ES-I3 (cell line): ENCODE measurements at regions not wholly inside any gene's neighbourhood (a gene's known extent, or its start where the extent isn't known, plus 50 kb on each side); places are given as distances from the start of the nearest gene placed in this dataset.
"Not testable (repeated sequence)": the region's sequence is repeated elsewhere in the genome, so short reads cannot be mapped to it uniquely, and the experiment has no call there.

Experiments
- H3K36me3 ChIP-seq: 2 replicates; pipeline ENCODE4 v1.6.1; 2013; ENCODE audit warnings: mild to moderate bottlenecking, low read length, control low read depth, moderate library complexity; ENCODE audit not compliant: insufficient read depth
- H3K4me1 ChIP-seq: 2 replicates; pipeline ENCODE4 v1.6.1; 2013; ENCODE audit warnings: mild to moderate bottlenecking, control low read depth, low read length; ENCODE audit not compliant: insufficient read depth
- H3K9ac ChIP-seq: 2 replicates; pipeline ENCODE4 v1.6.1; 2013; ENCODE audit warnings: low read depth, mild to moderate bottlenecking, low read length, moderate library complexity
- H3K9me3 ChIP-seq: 2 replicates; pipeline ENCODE4 v1.6.1; 2013; ENCODE audit warnings: mild to moderate bottlenecking, low read length, moderate library complexity; ENCODE audit not compliant: control insufficient read depth, insufficient read depth

DNA sequence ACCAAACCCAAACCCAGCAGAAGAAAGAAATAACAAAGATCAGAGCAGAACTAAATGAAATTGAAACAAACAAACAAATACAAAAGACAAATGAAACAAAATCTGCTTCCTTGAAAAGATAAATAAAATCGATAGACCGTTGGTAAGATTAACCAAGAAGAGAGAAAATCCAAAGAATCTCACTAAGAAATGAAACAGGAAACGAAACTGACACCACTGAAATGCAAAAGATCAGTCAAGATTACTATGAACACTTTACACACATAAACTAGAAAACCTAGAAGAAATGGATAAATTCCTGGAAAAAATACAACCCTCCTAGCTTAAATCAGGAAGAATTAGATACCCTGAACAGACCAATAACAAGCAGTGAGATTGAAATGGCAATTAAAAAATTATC lies 252.1 kb upstream of the SGK1 start:
- H3K9me3 ChIP-seq, H3K9ac ChIP-seq, H3K4me1 ChIP-seq, H3K36me3 ChIP-seq: not testable (repeated sequence)

DNA sequence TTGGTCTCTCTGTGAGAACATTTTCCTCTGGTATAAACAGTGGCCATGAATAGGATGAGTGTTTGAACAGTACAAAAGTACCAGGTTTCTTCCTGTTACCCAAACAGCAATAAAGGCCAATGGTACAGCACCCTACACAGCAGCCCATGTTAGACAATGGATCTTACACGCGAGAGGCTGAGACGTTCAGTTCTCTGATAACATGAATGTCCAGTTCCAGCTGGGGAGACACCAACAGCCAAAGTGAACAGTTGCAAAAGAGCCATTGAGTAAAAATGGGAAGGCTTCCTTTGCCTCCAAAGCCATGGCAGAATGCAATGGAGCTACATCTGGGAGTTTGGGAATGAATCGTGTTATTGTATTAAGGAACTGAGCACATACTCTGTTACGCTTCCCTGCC lies 246.8 kb upstream of the SGK1 start:
- Histone ChIP-seq H3K9me3 (no peaks in the 10 kb centered on the region), H3K36me3 (no peaks in the 10 kb centered on the region), H3K9ac (no peak overlapping the region), H3K4me1 (no peaks in the 10 kb centered on the region)

DNA sequence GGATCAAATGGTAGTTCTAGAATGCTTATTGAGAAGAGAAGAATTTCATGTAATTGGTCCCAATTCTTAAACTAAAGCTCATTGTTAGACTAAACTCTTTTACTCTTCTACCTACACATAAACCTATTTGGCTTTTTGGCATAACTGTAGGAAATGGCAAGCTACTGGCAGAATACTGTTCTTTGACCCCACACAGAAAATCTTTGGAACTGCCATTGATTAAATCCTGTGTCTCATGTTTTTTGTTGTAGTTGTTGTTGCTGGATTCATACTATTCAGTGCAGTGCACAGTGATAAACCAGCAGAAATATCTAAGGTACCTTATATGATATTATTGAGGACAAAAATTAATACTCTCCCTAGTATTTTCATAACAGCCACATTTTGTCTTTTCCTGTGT lies 242.1 kb upstream of the SGK1 start:
- Histone ChIP-seq H3K4me1 (no peaks in the 10 kb centered on the region), H3K36me3 (no peaks in the 10 kb centered on the region)

DNA sequence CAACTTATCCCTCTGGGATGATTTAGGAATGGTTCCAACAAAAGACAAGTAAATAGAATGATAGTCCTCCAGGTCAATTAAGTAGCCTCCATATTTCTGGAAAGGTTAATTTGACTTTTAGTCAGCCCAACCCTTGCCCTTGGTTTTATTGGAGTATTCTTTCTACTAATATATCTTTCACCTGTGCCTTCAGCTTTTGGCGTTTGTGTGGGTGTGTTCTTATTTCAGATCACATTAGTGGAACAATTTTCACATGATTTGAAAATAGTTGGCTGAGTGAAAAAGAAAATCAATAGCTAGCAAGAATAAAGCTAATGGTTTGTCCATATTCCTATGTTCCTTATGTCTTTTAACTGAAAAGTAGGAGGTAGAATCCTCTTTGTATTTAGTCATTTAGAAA lies 239.6 kb upstream of the SGK1 start:
- Histone ChIP-seq H3K4me1 (no peaks in the 10 kb centered on the region), H3K9ac (no peak overlapping the region), H3K9me3 (no peaks in the 10 kb centered on the region), H3K36me3 (no peaks in the 10 kb centered on the region)

More for the DNA sequence above, 242.1 kb upstream of the SGK1 start:
- Histone ChIP-seq H3K9me3 (no peaks in the 10 kb centered on the region), H3K9ac (no peak overlapping the region)

- Histone ChIP-seq H3K9me3 (no peaks in the 10 kb centered on the region), H3K9ac (no peak overlapping the region), H3K4me1 (peaks cover 10% of the 10 kb centered on the region), H3K36me3 (no peaks in the 10 kb centered on the region)
These were observed 237.8 kb upstream of the SGK1 start for GRCh38 chr6:134555672-134556071.

DNA sequence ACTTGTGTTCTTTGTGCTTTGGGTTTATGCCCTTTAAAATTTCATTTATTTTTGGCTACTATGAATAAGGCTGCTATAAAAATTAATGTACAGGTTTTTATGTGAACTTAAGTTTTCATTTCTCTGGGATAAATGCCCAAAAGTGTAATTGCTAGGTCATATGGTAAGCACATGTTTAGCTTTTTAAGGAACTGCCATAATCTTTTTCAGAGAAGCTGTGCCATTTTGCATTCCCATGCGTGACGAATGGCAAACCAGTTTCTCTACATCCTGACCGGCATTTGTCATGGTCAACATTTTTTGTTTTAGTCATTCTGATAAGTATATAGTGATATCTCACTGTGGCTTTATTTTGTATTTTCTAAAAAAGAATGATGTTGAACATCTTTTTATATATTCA lies 236.0 kb upstream of the SGK1 start:
- Histone ChIP-seq H3K36me3 (no peaks in the 10 kb centered on the region), H3K4me1 (peaks cover 16% of the 10 kb centered on the region), H3K9ac (no peak overlapping the region), H3K9me3 (no peaks in the 10 kb centered on the region)

GRCh38 chr6:134551245-134551960 lies 233.5 kb upstream of the SGK1 start:
- no peaks in the 10 kb centered on the region for H3K9me3 ChIP-seq
- H3K4me1 ChIP-seq: peaks cover 16% of the 10 kb centered on the region

GRCh38 chr6:134550604-134551003 lies 232.7 kb upstream of the SGK1 start:
- peaks cover 16% of the 10 kb centered on the region for H3K4me1 ChIP-seq

More at GRCh38 chr6:134551245-134551960, 233.5 kb upstream of the SGK1 start:
- no peaks in the 10 kb centered on the region for H3K36me3 ChIP-seq
- no peak overlapping the region for H3K9ac ChIP-seq

DNA sequence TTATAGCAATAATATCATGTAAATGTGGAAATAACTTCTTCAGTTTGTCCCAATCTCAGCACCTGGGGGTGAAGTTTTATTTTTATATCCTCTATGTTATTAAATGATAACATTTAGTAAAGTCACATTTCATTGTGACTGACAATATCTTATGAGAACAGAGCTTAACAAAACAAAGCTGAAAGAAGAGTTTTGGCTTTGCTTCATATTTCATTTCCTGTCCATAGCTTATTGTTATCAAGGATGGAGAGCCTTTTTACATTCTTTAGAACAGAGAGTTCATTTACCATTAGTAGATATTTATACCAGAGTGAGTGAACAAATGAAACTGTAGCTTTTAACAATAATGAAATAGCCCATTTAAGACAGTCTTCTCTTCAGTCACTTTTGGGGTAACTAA lies 231.9 kb upstream of the SGK1 start:
- no peaks in the 10 kb centered on the region for H3K36me3 ChIP-seq
- H3K9me3 ChIP-seq: no peaks in the 10 kb centered on the region
- H3K4me1 ChIP-seq: peaks cover 16% of the 10 kb centered on the region
- no peak overlapping the region for H3K9ac ChIP-seq

More at GRCh38 chr6:134550604-134551003, 232.7 kb upstream of the SGK1 start:
- no peaks in the 10 kb centered on the region for H3K9me3 ChIP-seq
- no peaks in the 10 kb centered on the region for H3K36me3 ChIP-seq
- no peak overlapping the region for H3K9ac ChIP-seq

- Histone ChIP-seq H3K36me3 (no peaks in the 10 kb centered on the region), H3K4me1 (peaks cover 16% of the 10 kb centered on the region), H3K9me3 (no peaks in the 10 kb centered on the region), H3K9ac (no peak overlapping the region)
These were observed 229.2 kb upstream of the SGK1 start for GRCh38 chr6:134546962-134547645.

DNA sequence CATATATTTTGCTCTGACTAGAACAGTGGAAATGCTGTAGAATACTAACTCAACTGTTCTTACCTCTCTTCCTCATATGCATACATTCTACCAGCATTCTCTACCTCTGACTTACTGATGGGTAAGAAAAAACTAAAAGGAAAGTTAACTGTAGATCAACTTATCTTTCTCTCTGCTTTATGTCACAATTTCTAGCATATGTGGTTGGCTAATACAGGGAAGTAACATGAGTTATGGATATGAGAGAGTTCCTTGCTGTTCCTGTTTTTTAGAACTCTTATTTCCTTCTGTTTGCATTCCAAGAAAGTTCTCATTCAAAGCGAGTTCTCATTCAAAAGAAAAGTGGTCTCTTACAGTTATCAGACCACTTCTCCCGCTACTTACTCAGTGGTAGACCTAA lies 226.8 kb upstream of the SGK1 start:
- Histone ChIP-seq H3K9ac (no peak overlapping the region), H3K36me3 (no peaks in the 10 kb centered on the region), H3K9me3 (no peaks in the 10 kb centered on the region), H3K4me1 (no peaks in the 10 kb centered on the region)

- Histone ChIP-seq H3K9me3 (no peaks in the 10 kb centered on the region), H3K36me3 (no peaks in the 10 kb centered on the region), H3K4me1 (no peaks in the 10 kb centered on the region), H3K9ac (no peak overlapping the region)
These were observed 225.2 kb upstream of the SGK1 start for GRCh38 chr6:134543128-134543527.

- Histone ChIP-seq H3K4me1 (no peaks in the 10 kb centered on the region), H3K36me3 (no peaks in the 10 kb centered on the region), H3K9me3 (no peaks in the 10 kb centered on the region), H3K9ac (no peak overlapping the region)
These were observed 223.1 kb upstream of the SGK1 start for GRCh38 chr6:134541001-134541400.

GRCh38 chr6:134539865-134540323 lies 222.0 kb upstream of the SGK1 start:
- Histone ChIP-seq H3K4me1 (no peaks in the 10 kb centered on the region), H3K9ac (no peak overlapping the region), H3K36me3 (no peaks in the 10 kb centered on the region), H3K9me3 (no peaks in the 10 kb centered on the region)

DNA sequence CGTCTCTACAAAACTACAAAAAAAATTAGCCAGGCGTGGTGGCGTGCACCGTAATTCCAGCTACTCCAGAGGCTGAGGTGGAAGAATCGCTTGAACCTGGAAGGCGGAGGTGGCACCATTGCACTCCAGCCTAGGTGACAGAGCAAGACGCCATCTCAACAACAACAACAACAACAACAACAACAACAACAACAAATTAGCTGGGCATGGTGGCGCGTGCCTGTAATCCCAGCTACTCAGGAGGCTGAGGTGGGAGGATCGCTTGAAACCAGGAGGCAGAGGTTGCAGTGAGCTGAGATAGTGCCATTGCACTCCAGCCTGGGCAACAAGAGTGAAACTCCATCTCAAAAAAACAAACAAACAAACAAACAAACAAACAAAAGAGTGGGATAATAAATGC lies 219.9 kb upstream of the SGK1 start:
- not testable (repeated sequence) for H3K9ac ChIP-seq, H3K4me1 ChIP-seq, H3K36me3 ChIP-seq, H3K9me3 ChIP-seq
